A549 (cell line): ENCODE measurements at regions not wholly inside any gene's neighbourhood (a gene's known extent, or its start where the extent isn't known, plus 50 kb on each side); places are given as distances from the start of the nearest gene placed in this dataset.

Experiments used
- EP300 ChIP-seq, 2 experiments: fragments of >200 bp; sonication (Bioruptor Twin); formaldehyde crosslinking; IDR thresholded peaks; 2 replicates in 1 of 2; 3 replicates in 1 of 2; pipeline ENCODE4 v1.6.1; 2016 to 2017
- FOXS1 ChIP-seq: fragments of 250-450 bp; sonication (Bioruptor Pico); IDR thresholded peaks from 2 replicates; pipeline ENCODE4 v1.5.0; 2020; ENCODE audit warnings: mild to moderate bottlenecking, moderate library complexity
- JUNB ChIP-seq: fragments of >200 bp; sonication (Bioruptor Twin); formaldehyde crosslinking; IDR thresholded peaks from 2 replicates; pipeline ENCODE4 v1.6.1; 2016
- NPAS2 ChIP-seq: fragments of 250-450 bp; sonication (Bioruptor Pico); IDR thresholded peaks from 2 replicates; pipeline ENCODE4 v1.8.0; 2022; ENCODE audit warnings: mild to moderate bottlenecking, moderate library complexity, borderline replicate concordance
- NR3C1 ChIP-seq: fragments of >200 bp; sonication (Bioruptor Twin); formaldehyde crosslinking; IDR thresholded peaks from 3 replicates; pipeline ENCODE4 v1.6.1; 2017
- POLR2A ChIP-seq: IDR thresholded peaks from 2 replicates; pipeline ENCODE4 v1.6.1; 2012; ENCODE audit warnings: mild to moderate bottlenecking, low read length
- RFX5 ChIP-seq: fragments of 450-650 bp; IDR thresholded peaks from 2 replicates; pipeline ENCODE4 v1.7.1; 2014; ENCODE audit warnings: antibody characterized with exemption, mild to moderate bottlenecking, moderate library complexity
- SMC3 ChIP-seq: fragments of >200 bp; sonication (Bioruptor Twin); formaldehyde crosslinking; IDR thresholded peaks from 3 replicates; pipeline ENCODE4 v1.6.1; 2018; ENCODE audit warnings: inconsistent platforms
- TF ChIP-seq, protein P1 (sequence below): fragments of >200 bp; sonication (Bioruptor Twin); formaldehyde crosslinking; IDR thresholded peaks from 3 replicates; pipeline ENCODE4 v1.5.1; 2016
- TF ChIP-seq, protein P2 (sequence below): fragments of 250-450 bp; sonication (Bioruptor Pico); IDR thresholded peaks from 2 replicates; pipeline ENCODE4 v1.5.0; 2020; ENCODE audit warnings: low read depth, mild to moderate bottlenecking, moderate library complexity
- TF ChIP-seq, protein P3 (sequence below): fragments of 150-350 bp; IDR thresholded peaks from 2 replicates; pipeline ENCODE4 v1.6.1; 2014; ENCODE audit warnings: low read depth, mild to moderate bottlenecking, low read length

DNA sequence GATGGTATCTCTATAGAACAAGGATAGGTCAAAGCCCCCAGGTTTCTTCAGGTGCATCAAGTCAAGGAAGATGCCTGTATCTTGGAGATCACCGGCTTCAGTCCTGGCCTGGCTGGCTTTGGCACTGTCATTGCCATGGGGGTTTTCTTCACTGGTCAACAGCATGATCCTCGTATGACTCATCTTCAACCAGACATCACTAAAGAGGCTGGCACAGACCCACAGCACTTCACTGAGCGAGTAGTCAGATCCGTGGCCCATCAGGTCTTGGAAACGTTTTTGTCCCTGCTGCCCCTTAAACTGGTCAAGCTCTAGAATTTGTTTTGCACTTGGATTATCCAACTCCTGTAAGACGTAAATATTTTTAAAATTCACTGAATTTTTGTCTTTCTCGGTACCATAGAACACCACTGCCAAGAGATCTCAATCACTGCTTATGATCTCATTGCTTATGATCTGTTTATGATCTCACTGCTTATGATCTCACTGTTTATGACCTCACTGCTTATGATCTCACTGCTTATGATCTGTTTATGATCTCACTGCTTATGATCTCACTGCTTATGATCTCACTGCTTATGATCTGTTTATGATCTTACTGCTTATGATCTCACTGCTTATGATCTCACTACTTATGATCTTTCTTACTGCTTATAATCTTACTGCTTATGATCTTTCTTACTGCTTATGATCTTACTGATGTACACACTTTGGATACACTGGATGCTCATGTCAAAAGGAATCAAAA is 135.2 kb downstream of the CYP26A1 start:
- TF ChIP-seq EP300 (IDR thresholded peaks at IDR 0.05): no peak
- TF ChIP-seq, protein P1, sequence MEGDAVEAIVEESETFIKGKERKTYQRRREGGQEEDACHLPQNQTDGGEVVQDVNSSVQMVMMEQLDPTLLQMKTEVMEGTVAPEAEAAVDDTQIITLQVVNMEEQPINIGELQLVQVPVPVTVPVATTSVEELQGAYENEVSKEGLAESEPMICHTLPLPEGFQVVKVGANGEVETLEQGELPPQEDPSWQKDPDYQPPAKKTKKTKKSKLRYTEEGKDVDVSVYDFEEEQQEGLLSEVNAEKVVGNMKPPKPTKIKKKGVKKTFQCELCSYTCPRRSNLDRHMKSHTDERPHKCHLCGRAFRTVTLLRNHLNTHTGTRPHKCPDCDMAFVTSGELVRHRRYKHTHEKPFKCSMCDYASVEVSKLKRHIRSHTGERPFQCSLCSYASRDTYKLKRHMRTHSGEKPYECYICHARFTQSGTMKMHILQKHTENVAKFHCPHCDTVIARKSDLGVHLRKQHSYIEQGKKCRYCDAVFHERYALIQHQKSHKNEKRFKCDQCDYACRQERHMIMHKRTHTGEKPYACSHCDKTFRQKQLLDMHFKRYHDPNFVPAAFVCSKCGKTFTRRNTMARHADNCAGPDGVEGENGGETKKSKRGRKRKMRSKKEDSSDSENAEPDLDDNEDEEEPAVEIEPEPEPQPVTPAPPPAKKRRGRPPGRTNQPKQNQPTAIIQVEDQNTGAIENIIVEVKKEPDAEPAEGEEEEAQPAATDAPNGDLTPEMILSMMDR: no peak
- TF ChIP-seq, protein P2, sequence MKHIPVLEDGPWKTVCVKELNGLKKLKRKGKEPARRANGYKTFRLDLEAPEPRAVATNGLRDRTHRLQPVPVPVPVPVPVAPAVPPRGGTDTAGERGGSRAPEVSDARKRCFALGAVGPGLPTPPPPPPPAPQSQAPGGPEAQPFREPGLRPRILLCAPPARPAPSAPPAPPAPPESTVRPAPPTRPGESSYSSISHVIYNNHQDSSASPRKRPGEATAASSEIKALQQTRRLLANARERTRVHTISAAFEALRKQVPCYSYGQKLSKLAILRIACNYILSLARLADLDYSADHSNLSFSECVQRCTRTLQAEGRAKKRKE (CRISPR knock-in tag): no peak
- no peak for TF ChIP-seq POLR2A
- TF ChIP-seq NPAS2 (CRISPR knock-in tag): no peak
- TF ChIP-seq, protein P3, sequence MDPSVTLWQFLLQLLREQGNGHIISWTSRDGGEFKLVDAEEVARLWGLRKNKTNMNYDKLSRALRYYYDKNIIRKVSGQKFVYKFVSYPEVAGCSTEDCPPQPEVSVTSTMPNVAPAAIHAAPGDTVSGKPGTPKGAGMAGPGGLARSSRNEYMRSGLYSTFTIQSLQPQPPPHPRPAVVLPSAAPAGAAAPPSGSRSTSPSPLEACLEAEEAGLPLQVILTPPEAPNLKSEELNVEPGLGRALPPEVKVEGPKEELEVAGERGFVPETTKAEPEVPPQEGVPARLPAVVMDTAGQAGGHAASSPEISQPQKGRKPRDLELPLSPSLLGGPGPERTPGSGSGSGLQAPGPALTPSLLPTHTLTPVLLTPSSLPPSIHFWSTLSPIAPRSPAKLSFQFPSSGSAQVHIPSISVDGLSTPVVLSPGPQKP: no peak
- TF ChIP-seq RFX5: no peak
- TF ChIP-seq JUNB: no peak
- TF ChIP-seq NR3C1: no peak
- TF ChIP-seq SMC3: no peak
- no peak for TF ChIP-seq FOXS1 (CRISPR knock-in tag)
